ENCODE measurements at regions not wholly inside any gene's neighbourhood (a gene's known extent, or its start where the extent isn't known, plus 50 kb on each side); places are given as distances from the start of the nearest gene placed in this dataset.

DNA sequence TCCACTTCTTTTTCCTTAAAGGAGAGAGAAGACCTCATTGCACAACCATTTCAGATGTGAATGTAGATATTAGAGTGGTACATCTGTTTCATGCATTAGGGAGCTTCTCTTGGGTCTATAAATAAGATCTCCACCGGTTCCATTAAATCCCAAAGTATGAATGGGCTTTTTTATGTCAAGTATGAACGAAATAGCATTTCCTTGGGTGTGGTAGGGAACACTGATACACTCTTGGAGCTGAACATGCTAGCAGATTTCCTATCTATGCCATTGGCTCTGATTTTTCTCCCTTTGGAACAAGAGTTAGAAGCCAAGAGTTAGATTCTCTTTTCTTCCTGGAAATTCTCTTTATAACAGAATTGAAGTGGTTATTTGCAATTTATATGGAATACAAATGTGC, 245.6 kb upstream of the ADAMTS5 start:
- DNase-seq, result no peak
- H3K9me3 Mint-ChIP-seq, result peaks cover 8% of the 10 kb centered on the region
- H3K27me3 Mint-ChIP-seq (ENCODE audit: low read depth, poor library complexity), result no peaks in the 10 kb centered on the region
- no peak overlapping the region for H3K4me3 Mint-ChIP-seq
- TF ChIP-seq, protein P1, sequence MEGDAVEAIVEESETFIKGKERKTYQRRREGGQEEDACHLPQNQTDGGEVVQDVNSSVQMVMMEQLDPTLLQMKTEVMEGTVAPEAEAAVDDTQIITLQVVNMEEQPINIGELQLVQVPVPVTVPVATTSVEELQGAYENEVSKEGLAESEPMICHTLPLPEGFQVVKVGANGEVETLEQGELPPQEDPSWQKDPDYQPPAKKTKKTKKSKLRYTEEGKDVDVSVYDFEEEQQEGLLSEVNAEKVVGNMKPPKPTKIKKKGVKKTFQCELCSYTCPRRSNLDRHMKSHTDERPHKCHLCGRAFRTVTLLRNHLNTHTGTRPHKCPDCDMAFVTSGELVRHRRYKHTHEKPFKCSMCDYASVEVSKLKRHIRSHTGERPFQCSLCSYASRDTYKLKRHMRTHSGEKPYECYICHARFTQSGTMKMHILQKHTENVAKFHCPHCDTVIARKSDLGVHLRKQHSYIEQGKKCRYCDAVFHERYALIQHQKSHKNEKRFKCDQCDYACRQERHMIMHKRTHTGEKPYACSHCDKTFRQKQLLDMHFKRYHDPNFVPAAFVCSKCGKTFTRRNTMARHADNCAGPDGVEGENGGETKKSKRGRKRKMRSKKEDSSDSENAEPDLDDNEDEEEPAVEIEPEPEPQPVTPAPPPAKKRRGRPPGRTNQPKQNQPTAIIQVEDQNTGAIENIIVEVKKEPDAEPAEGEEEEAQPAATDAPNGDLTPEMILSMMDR (IDR thresholded peaks at IDR 0.05), result no peak
- H3K36me3 Mint-ChIP-seq (ENCODE audit: low read depth), result no peaks in the 10 kb centered on the region
- H3K27ac Mint-ChIP-seq, result no peak overlapping the region
- no peaks in the 10 kb centered on the region for H3K4me1 Mint-ChIP-seq

- Mint-ChIP-seq H3K4me3 (no peak overlapping the region), H3K27ac (no peak overlapping the region), H3K27me3 (ENCODE audit: low read depth, poor library complexity) (no peaks in the 10 kb centered on the region), H3K9me3 (peaks cover 8% of the 10 kb centered on the region), H3K4me1 (no peaks in the 10 kb centered on the region), H3K36me3 (ENCODE audit: low read depth) (no peaks in the 10 kb centered on the region)
- no peak for DNase-seq
- TF ChIP-seq, protein P1 (IDR thresholded peaks at IDR 0.05), result no peak
Measured at GRCh38 chr21:27209546-27209945, 242.7 kb upstream of the ADAMTS5 start.

- TF ChIP-seq, protein P1 (IDR thresholded peaks at IDR 0.05), result no peak
- Mint-ChIP-seq H3K27ac (no peak overlapping the region), H3K36me3 (ENCODE audit: low read depth) (no peaks in the 10 kb centered on the region), H3K9me3 (peaks cover 8% of the 10 kb centered on the region), H3K27me3 (ENCODE audit: low read depth, poor library complexity) (no peaks in the 10 kb centered on the region), H3K4me1 (no peaks in the 10 kb centered on the region), H3K4me3 (no peak overlapping the region)
- DNase-seq, result no peak
Measured at GRCh38 chr21:27206368-27206982, 239.6 kb upstream of the ADAMTS5 start.

GRCh38 chr21:27202301-27202700, 235.4 kb upstream of the ADAMTS5 start:
- Mint-ChIP-seq H3K4me3 (no peak overlapping the region), H3K27me3 (ENCODE audit: low read depth, poor library complexity) (peaks cover 5% of the 10 kb centered on the region), H3K9me3 (no peaks in the 10 kb centered on the region), H3K36me3 (ENCODE audit: low read depth) (no peaks in the 10 kb centered on the region), H3K4me1 (no peaks in the 10 kb centered on the region), H3K27ac (no peak overlapping the region)
- TF ChIP-seq, protein P1 (IDR thresholded peaks at IDR 0.05), result no peak
- DNase-seq, result no peak

GRCh38 chr21:27201197-27201596, 234.3 kb upstream of the ADAMTS5 start:
- Mint-ChIP-seq H3K9me3 (no peaks in the 10 kb centered on the region), H3K4me1 (no peaks in the 10 kb centered on the region), H3K27ac (no peak overlapping the region), H3K27me3 (ENCODE audit: low read depth, poor library complexity) (peaks cover 5% of the 10 kb centered on the region), H3K4me3 (no peak overlapping the region), H3K36me3 (ENCODE audit: low read depth) (no peaks in the 10 kb centered on the region)
- DNase-seq, result no peak
- TF ChIP-seq, protein P1 (IDR thresholded peaks at IDR 0.05), result no peak

GRCh38 chr21:27196651-27197050, 229.8 kb upstream of the ADAMTS5 start:
- TF ChIP-seq, protein P1 (IDR thresholded peaks at IDR 0.05), result no peak
- DNase-seq, result no peak
- peaks cover 5% of the 10 kb centered on the region for H3K27me3 Mint-ChIP-seq (ENCODE audit: low read depth, poor library complexity)
- no peak overlapping the region for H3K4me3 Mint-ChIP-seq
- H3K36me3 Mint-ChIP-seq (ENCODE audit: low read depth), result no peaks in the 10 kb centered on the region
- peaks cover 8% of the 10 kb centered on the region for H3K9me3 Mint-ChIP-seq
- no peak overlapping the region for H3K27ac Mint-ChIP-seq
- H3K4me1 Mint-ChIP-seq, result no peaks in the 10 kb centered on the region

Data from nephron progenitor cell (in vitro differentiated cells).